ENCODE measurements at regions not wholly inside any gene's neighbourhood (a gene's known extent, or its start where the extent isn't known, plus 50 kb on each side); places are given as distances from the start of the nearest gene placed in this dataset.

DNA sequence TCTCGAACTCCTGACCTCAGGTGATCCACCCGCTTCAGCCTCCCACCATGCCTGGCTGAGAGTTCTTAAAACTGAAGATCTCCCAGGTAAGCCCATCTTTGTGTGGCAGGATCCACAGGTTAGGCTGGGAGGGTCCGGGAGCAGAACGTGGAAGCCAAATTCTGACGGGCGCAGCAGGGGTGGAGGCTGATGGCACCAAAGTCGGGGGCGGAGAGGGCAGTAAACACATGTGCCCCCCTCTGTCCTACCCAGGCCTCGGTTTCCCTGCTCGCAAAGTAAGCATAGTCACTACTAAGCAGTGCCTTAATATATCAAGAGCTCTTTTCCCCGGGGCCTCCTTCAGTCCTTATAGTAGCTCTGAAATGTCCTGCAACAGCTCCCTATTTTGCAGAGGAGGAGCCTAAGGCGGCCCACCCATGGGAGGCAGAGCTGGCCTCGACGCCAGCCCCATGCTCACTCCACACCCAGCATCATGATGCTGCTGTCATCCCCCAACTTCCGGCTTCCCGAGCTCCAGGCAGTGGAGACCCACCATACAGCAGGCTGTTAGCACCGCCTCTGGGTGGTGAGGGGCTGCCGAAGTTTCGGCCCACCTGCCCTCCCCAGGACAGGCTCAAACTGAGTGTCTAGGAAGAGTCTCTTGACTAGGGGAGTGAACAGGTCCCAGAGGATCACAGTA is 230.0 kb downstream of the CTTN start:
- Histone ChIP-seq H3K4me1 (ENCODE audit: control insufficient read depth in 2 of 2, insufficient read depth in 1 of 2, low read depth in 1 of 2, low read length in 2 of 2) (peaks cover 11 to 34% of the 10 kb centered on the region in 2 donors), H4K8ac (ENCODE audit: low read depth, low read length) (no peak overlapping the region), H2AK5ac (ENCODE audit: low read depth, low read length) (no peak overlapping the region), H3K4me2 (ENCODE audit: insufficient read depth, low read length, poor library complexity, severe bottlenecking) (no peak overlapping the region), H3K9ac (ENCODE audit: low read depth, low read length, poor library complexity) (peak overlapping the region; percentile 52), H3K4me3 (ENCODE audit: low read length in 2 of 2) (no peak overlapping the region), H3K14ac (ENCODE audit: low read length) (no peak overlapping the region), H2BK12ac (ENCODE audit: low read length) (no peak overlapping the region), H3K36me3 (replicated peaks in 1 of 2; ENCODE audit: control insufficient read depth in 2 of 2, insufficient read depth in 2 of 2, low read length in 2 of 2) (no peaks in the 10 kb centered on the region), H2BK120ac (ENCODE audit: low read depth, low read length) (no peak overlapping the region), H2BK15ac (ENCODE audit: low read length) (no peak overlapping the region), H3K18ac (ENCODE audit: low read length) (peak overlapping the region; percentile 49), H4K91ac (ENCODE audit: low read depth, low read length, poor library complexity) (peak overlapping the region; percentile 38), H2AFZ (ENCODE audit: low read length) (no peak overlapping the region), H3K4ac (ENCODE audit: low read length) (no peak overlapping the region), H3K23ac (ENCODE audit: low read depth, low read length, poor library complexity) (no peak overlapping the region), H2BK5ac (ENCODE audit: low read length) (peak overlapping the region; percentile 26), H3K9me3 (replicated peaks in 1 of 2; ENCODE audit: control insufficient read depth in 2 of 2, insufficient read depth in 1 of 2, low read depth in 1 of 2, low read length in 2 of 2) (no peaks in the 10 kb centered on the region), H3K27me3 (ENCODE audit: control insufficient read depth in 3 of 3, insufficient read depth in 3 of 3, low read depth in 1 of 3, low read length in 3 of 3) (no peaks in the 10 kb centered on the region), H3K79me1 (ENCODE audit: low read depth, low read length) (peaks cover 3% of the 10 kb centered on the region), H3K27ac (replicated peaks; ENCODE audit: low read length) (no peak overlapping the region)
- WGBS, 2 donors (ENCODE audit: extremely low coverage in 2 of 2, insufficient read length in 2 of 2, insufficient replicate concordance in 1 of 2) = no CpG with 5 or more reads among the region's 19 CpGs
- no peak for DNase-seq (ENCODE audit: low spot score)

DNA sequence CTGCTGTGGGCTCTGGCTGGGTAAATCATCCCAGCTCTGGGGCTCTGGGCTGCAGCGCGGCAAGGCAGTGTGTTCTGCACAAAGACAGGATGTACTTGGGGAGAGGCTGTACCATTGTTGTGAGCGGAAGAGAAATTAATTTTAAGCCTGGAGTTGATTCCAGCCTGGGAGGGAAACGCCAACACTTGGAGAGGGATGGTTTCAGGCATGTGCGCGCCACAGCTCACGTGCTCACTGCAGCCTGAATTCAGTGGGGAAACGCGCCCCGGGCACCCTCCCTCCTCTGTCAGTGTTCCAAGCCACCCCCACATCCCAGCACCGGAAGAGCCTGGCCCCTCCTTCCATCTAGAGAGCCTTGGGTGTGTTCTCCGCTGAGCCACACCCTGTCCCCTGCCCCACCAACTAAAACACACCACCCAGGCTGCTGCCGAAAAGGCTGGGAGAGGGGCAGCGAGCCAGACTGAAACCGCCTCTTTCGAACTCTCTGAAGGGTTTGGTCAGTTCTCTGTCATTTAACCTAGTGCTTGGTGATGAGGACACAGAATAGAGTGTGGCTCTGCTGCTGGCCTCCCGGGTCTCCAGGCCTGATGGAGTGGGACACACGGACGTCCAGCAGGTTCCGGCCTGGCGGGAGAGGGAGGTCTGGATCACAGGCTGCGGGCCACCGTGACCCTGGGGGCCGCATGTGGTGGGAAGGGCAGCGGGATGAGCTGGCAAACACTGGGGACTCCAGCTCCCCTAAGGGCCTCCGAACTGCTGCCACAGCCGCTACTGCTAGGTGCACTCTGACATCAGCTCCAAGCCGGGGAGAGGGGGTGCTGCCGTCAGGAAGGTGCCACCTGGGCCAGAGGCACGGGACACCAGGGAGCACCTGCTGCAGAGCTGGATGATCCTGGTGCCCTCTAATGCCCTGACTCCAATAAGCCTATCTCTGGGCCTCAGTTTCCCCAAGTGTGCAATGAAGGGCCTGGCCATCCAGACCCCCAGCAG is 230.8 kb downstream of the CTTN start:
- Histone ChIP-seq H3K4me3 (ENCODE audit: low read length in 2 of 2) (no peak overlapping the region), H3K79me1 (ENCODE audit: low read depth, low read length) (no peaks in the 10 kb centered on the region), H3K27me3 (ENCODE audit: control insufficient read depth in 3 of 3, insufficient read depth in 3 of 3, low read depth in 1 of 3, low read length in 3 of 3) (no peaks in the 10 kb centered on the region), H3K18ac (ENCODE audit: low read length) (peak overlapping the region; percentile 86), H4K8ac (ENCODE audit: low read depth, low read length) (no peak overlapping the region), H3K4ac (ENCODE audit: low read length) (no peak overlapping the region), H2BK5ac (ENCODE audit: low read length) (peak overlapping the region; percentile 26), H3K14ac (ENCODE audit: low read length) (no peak overlapping the region), H2BK120ac (ENCODE audit: low read depth, low read length) (peak overlapping the region; percentile 88), H3K27ac (replicated peaks; ENCODE audit: low read length) (no peak overlapping the region), H2BK15ac (ENCODE audit: low read length) (no peak overlapping the region), H2BK12ac (ENCODE audit: low read length) (peak overlapping the region; percentile 16), H4K91ac (ENCODE audit: low read depth, low read length, poor library complexity) (peak overlapping the region; percentile 38), H2AFZ (ENCODE audit: low read length) (no peak overlapping the region), H3K9ac (ENCODE audit: low read depth, low read length, poor library complexity) (no peak overlapping the region), H2AK5ac (ENCODE audit: low read depth, low read length) (peak overlapping the region; percentile 56), H3K36me3 (replicated peaks in 1 of 2; ENCODE audit: control insufficient read depth in 2 of 2, insufficient read depth in 2 of 2, low read length in 2 of 2) (no peaks in the 10 kb centered on the region), H3K4me2 (ENCODE audit: insufficient read depth, low read length, poor library complexity, severe bottlenecking) (no peak overlapping the region), H3K23ac (ENCODE audit: low read depth, low read length, poor library complexity) (peak overlapping the region; percentile 28), H3K9me3 (replicated peaks in 1 of 2; ENCODE audit: control insufficient read depth in 2 of 2, insufficient read depth in 1 of 2, low read depth in 1 of 2, low read length in 2 of 2) (no peaks in the 10 kb centered on the region), H3K4me1 (ENCODE audit: control insufficient read depth in 2 of 2, insufficient read depth in 1 of 2, low read depth in 1 of 2, low read length in 2 of 2) (peaks cover 17 to 36% of the 10 kb centered on the region in 2 donors)
- no peak for DNase-seq (ENCODE audit: low spot score)
- WGBS, 2 donors (ENCODE audit: extremely low coverage in 2 of 2, insufficient read length in 2 of 2, insufficient replicate concordance in 1 of 2) = no CpG with 5 or more reads among the region's 30 CpGs

DNA sequence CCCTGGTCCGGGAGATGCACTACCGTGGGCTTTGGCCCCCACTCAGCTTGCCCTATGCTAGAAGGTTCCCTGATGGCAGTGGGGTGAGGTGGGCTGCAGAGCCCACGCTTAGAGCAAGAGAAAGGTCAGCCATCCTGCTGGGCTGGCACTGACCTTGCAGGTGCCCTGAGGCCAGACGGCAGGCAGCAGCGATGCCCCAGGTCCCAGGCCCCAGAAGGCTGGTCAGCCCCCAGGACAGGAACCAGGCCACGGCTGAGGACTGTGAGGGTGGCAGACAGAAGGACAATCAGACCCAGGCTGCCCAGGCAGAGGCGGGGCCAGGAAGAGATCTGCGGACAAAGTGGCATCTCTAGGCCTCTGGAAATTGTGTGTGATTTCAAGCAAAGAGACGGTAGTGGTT is 231.7 kb downstream of the CTTN start:
- DNase-seq (ENCODE audit: low spot score) = no peak
- no peak overlapping the region for H2AFZ ChIP-seq (ENCODE audit: low read length)
- no peaks in the 10 kb centered on the region for H3K36me3 ChIP-seq (replicated peaks in 1 of 2; ENCODE audit: control insufficient read depth in 2 of 2, insufficient read depth in 2 of 2, low read length in 2 of 2)
- H3K9me3 ChIP-seq (replicated peaks in 1 of 2; ENCODE audit: control insufficient read depth in 2 of 2, insufficient read depth in 1 of 2, low read depth in 1 of 2, low read length in 2 of 2) = peaks cover 0 to under 1% of the 10 kb centered on the region in 2 donors
- H3K18ac ChIP-seq (ENCODE audit: low read length) = peak overlapping the region; percentile 75
- H3K4me1 ChIP-seq (ENCODE audit: control insufficient read depth in 2 of 2, insufficient read depth in 1 of 2, low read depth in 1 of 2, low read length in 2 of 2) = peaks cover 17 to 36% of the 10 kb centered on the region in 2 donors
- no peak overlapping the region for H3K14ac ChIP-seq (ENCODE audit: low read length)
- no peak overlapping the region for H2BK5ac ChIP-seq (ENCODE audit: low read length)
- no peak overlapping the region for H3K9ac ChIP-seq (ENCODE audit: low read depth, low read length, poor library complexity)
- H3K4me3 ChIP-seq (ENCODE audit: low read length in 2 of 2) = no peak overlapping the region
- peak overlapping the region; percentile 78 for H2BK15ac ChIP-seq (ENCODE audit: low read length)
- whole genome bisulfite sequencing, 2 donors (ENCODE audit: extremely low coverage in 2 of 2, insufficient read length in 2 of 2, insufficient replicate concordance in 1 of 2) = no CpG with 5 or more reads among the region's 9 CpGs
- H3K27ac ChIP-seq (replicated peaks; ENCODE audit: low read length) = no peak overlapping the region
- no peak overlapping the region for H2BK120ac ChIP-seq (ENCODE audit: low read depth, low read length)
- no peak overlapping the region for H3K4me2 ChIP-seq (ENCODE audit: insufficient read depth, low read length, poor library complexity, severe bottlenecking)
- H2BK12ac ChIP-seq (ENCODE audit: low read length) = no peak overlapping the region
- H4K8ac ChIP-seq (ENCODE audit: low read depth, low read length) = no peak overlapping the region
- no peak overlapping the region for H3K4ac ChIP-seq (ENCODE audit: low read length)
- H3K23ac ChIP-seq (ENCODE audit: low read depth, low read length, poor library complexity) = peak overlapping the region; percentile 53
- peak overlapping the region; percentile 94 for H4K91ac ChIP-seq (ENCODE audit: low read depth, low read length, poor library complexity)
- H3K27me3 ChIP-seq (ENCODE audit: control insufficient read depth in 3 of 3, insufficient read depth in 3 of 3, low read depth in 1 of 3, low read length in 3 of 3) = no peaks in the 10 kb centered on the region
- H3K79me1 ChIP-seq (ENCODE audit: low read depth, low read length) = no peaks in the 10 kb centered on the region
- H2AK5ac ChIP-seq (ENCODE audit: low read depth, low read length) = peak overlapping the region; percentile 73
